RPMI7951 (cell line): ENCODE measurements at regions not wholly inside any gene's neighbourhood (a gene's known extent, or its start where the extent isn't known, plus 50 kb on each side); places are given as distances from the start of the nearest gene placed in this dataset.
A peak's percentile ranks its signal among the peaks of the same experiment; 100 is the strongest.
"Not testable (repeated sequence)": the region's sequence is repeated elsewhere in the genome, so short reads cannot be mapped to it uniquely, and the experiment has no call there.

Experiments used
- DNase-seq: peaks from one replicate; pipeline ENCODE4 v3.0.0-alpha.2; 2012; ENCODE audit warnings: low read depth

DNA sequence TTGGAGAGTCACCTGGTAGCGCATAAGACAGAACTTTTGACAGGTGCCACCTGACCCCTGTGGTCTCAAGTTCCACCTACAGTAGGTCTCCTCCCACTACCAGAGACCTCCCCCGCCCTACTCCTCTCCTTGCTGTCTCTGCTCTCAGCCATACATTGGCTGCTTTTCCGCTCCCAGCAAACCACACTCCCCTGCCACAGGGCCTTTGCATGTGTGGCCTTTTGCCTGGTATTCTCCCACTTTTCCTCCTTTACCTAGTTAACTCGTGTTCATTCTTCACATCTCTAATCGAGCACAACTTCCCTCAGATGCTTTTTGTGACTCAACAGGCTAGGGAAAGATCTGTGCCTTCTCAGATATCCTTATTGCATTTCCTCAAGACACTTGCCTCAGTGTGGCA is 218.3 kb upstream of the EEF2KMT start:
- no peak for DNase-seq

DNA sequence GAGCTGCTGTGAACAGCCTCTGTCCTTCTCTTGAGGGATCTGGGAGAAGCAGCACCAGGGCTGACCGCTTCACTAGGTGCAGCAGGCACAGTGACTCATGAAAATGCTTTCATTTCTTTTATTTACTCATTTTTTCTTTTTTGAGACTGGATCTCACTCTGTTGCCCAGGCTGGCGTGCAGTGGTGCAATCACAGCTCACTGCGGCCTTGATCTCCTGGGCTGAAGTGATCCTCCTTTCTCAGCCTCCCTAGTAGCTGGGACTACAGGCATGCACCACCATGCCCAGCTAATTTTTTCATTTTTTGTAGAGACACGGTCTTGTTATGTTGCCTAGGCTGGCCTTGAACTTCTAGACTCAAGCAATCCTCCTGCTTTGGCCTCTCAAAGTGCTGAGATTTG is 216.8 kb upstream of the EEF2KMT start:
- DNase-seq: no peak

DNA sequence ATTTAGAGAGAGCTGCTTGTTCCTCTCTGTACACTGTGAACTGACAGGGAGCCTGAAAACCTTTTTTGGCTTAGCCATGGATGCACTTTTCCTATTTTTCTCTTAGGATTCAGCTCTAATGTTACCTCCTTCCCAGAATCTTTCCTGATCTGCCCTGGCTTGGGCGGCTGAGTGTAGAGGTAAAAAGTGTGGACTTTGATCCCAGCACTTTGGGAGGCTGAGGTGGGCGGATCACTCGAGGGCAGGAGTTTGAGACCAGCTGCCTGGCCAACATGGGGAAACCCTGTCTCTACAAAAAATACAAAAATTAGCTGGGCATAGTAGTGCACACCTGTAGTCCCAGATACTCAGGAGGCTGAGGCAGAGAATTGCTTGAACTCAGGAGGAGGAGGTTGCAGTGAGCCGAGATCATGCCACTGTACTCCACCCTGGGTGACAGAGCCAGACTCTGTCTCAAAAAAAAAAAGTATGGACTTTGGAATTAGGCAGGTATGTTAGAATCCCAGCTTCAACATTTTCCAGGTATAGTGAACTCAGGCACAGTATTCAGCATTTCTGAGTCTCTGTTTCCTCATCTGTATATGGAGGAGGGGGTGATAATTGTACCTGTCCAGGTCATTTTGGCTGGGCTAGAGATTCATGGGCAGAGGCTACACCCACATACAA is 212.5 kb upstream of the EEF2KMT start:
- no peak for DNase-seq

DNA sequence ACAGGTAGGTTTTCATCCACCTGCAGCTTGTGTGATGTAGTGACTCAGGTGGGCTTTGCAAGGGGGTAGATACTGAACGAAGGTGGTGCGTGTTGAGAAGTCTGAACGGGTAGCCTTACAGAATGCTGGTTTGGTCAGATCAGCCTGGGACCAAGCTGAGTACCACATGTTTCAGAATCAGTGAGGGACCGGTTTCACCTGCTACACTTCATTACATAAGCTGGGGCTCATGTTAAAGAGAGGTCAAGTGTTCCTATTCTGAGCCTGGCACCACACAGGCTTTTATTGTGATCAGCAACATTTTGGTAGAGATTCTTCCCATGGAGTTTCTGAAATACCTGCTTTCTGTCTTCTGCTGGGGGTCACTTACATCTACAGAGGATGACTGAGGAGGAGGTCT is 207.4 kb upstream of the EEF2KMT start:
- DNase-seq: no peak

DNA sequence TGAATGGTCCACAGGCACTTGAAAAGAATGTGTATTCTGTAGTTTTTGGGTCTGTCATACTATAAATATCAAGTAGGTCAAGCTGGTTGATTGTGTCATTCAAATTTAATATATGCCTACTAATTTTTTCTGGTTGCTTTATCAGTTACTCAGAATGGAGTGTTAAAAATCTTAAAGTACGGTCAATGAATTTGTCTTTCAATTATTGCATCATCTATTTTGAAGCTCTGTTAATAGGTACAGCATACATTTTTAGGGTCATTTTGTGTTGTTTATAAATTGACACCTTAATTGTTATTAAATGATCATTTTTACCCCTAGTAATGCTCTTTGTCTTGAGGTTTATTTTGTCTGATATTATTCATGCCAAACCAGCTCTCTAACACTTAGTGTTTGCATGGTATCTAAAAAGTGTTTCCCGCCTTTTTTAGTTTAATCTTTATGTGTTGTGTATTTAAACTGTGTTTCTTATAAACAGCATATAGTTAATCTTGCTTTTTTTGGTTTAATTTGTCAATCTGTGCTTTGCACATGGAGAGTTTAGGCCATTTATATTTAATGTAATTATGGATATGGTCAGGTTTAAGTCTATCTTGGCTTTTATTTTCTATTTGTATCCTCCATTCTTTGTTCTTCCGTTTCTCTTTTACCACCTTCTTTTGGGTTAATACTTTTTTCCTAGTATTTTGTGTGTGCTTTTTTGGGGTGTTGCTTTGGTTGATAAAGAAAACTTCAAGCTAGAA is 204.9 kb upstream of the EEF2KMT start:
- no peak for DNase-seq

GRCh38 chr16:5298202-5298601 is 200.6 kb upstream of the EEF2KMT start:
- no peak for DNase-seq

DNA sequence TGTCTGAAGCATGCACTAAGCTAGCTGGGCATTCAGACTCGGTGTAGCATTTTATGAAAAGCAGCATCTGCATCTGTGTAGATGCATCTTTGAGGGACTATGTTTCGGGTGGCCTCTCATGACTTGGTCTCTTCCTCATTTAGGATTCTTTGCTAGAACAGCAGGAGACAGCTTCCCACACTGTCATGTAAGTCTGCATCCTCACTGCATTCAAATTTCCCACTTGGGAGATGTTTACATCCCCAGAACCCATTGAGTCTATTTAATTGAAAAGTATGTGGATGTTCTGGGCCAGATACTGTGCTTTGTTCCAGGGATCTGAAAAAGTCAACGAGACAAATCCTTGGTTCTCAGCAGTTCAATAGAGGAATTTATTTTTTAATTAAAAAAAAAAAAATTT is 198.6 kb upstream of the EEF2KMT start:
- no peak for DNase-seq

DNA sequence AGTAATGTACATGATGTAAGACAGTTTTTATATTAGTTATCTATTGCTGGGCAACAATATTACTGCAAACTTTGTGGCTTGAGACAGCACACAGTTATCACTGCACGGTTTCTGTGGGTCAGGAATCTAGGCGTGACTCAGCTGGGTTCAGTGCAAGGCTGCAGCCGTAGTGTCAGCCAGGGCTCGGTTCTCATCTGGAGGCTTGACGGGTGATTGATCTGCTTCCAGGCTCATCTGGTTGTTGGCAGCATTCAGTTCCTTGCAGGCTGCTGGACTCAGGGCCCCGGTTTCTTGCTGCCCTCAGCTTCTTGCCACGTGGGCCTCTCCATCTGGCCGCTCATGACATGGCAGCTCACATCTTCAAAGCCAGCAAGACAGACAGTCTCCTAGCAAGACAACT is 197.7 kb upstream of the EEF2KMT start:
- DNase-seq: peak; percentile 12

- DNase-seq: not testable (repeated sequence)
These were observed 184.6 kb upstream of the EEF2KMT start for GRCh38 chr16:5282152-5282551.

DNA sequence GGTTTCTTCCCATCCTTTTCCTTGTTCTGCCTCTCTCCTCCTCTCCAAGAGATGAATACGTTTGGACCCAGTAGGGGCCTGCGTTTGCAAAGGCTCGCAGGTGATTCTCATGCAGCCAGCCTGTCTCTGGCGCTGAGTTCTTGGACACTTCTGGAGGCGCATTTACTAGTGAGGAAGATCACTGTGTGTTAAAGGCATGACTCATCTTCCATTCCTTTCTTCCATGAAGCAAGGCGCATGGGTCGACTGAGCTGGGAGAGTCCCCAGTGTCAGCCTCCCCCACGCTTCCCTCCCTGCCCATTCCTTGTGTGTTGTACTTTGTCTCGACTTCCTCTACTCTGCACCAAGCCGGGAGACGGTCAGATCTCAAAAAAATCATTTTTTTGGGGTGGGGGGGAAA is 159.9 kb upstream of the EEF2KMT start:
- DNase-seq: no peak

DNA sequence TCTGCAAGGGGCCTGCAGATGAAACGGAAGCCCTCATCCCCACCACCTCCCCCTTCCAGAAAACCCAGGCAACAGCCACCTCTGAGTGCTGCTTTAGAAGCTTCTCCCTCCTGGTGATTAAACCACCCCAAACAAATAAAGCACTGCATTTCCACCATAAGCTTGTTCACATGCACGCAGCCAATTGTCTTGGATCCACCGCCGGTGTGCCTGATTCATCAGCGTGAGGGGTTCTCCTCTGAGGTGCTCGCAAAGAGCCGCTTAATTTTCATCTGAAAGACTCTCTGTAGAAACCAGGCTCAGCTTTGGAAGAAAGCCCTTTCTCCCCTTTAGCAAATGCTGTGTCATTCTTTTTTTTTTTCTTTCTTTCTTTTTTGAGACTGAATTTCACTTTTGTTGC is 155.2 kb upstream of the EEF2KMT start:
- no peak for DNase-seq

- DNase-seq: not testable (repeated sequence)
These were observed 149.8 kb upstream of the EEF2KMT start for GRCh38 chr16:5247403-5247802.

GRCh38 chr16:5240278-5240626 is 142.7 kb upstream of the EEF2KMT start:
- DNase-seq: not testable (repeated sequence)

DNA sequence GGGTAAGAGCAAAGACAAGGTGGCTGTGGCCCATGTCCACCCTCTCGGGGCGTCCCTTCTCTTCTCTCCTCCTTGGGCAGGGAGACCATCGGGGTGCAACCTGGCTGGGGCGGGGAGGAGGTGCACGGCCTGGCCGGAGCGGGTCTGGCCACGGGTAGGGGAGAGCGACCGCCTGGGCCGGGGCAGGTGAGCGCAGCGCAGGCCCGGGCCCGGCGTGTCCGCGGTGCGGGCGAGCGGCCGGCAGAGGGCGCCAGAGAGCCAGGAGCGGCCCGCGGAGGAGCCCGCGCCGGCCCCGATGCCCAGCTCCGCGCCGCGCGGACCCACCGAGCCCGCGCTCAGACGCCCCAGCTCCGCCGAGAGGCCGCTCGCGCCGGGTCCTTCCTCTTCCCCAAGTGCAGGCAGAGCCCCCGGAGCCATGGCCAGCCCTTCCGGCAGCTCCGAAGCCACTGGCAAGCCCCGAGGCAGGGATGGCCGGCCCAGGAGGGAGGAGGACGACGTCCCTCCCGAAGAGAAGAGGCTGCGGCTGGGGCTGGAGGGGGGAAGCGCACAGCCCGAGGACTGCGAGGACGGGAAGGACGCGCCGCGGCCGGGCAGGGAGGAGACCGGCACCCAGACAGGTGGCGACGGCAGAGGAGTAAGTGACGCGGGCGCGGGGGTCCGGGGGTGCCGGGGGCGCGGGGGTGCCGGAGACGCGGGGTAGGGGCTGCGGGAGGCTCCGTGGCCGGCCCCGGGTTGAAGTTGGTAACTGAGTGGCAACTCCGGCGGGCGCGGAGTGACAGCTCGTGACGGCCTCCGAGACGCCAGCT is 142.1 kb upstream of the EEF2KMT start:
- DNase-seq: not testable (repeated sequence)

DNA sequence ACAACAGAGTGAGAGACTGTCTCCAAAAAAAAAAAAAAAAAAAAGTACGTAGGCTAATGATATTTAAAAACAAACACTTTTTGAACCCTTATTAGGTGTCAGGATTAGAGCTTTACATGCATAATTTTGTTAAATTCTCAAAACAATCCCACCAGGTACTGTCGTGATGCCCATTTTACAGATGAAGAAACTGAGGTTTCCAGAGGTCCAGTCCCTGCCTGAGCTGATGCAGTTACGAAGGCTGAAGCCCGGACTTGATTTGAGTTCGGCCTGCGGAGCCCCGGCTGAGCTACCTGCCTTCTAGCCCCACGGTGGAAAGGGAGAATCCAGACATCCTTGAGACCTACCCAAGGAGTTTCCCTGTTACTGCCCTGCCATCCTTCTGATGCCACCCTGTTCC is 137.5 kb upstream of the EEF2KMT start:
- DNase-seq: no peak

DNA sequence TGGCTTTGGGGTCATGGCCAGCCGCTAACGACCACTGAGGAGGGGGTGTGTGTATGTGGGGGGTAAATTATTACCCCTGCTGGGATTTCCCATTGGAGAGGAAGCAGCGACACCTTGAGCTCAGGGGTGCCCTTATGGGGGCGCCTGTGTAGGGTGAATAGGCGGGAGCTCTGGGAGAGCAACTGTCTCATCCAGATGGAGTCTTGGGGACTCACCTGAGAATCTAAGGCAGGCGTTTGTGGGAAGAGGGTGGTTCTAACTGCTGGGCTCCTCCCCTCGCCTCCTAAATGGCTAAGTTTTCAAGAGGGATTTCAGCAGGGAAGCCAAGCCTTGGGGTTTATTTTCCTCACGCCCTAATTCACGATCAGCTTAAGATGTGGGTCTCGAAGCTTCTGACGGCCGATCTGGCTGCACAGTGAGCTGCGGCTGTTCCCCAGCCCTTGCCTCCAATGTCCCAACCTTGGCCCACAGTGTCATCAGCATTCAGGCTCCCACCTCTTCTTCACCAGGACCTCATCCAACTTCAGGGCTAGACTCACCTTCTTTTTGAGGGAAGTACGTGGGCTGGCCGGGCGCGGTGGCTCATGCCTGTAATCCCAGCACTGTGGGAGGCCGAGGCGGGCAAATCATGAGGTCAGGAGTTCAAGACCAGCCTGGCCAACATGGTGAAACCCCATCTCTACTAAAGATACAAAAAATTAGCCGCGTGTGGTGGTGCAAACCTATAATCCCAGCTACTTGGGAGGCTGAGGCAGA is 136.9 kb upstream of the EEF2KMT start:
- no peak for DNase-seq

GRCh38 chr16:5231246-5231759 is 133.7 kb upstream of the EEF2KMT start:
- no peak for DNase-seq

- no peak for DNase-seq
These were observed 130.8 kb upstream of the EEF2KMT start for GRCh38 chr16:5228369-5228768.

GRCh38 chr16:5225931-5226655 is 128.5 kb upstream of the EEF2KMT start:
- no peak for DNase-seq

DNA sequence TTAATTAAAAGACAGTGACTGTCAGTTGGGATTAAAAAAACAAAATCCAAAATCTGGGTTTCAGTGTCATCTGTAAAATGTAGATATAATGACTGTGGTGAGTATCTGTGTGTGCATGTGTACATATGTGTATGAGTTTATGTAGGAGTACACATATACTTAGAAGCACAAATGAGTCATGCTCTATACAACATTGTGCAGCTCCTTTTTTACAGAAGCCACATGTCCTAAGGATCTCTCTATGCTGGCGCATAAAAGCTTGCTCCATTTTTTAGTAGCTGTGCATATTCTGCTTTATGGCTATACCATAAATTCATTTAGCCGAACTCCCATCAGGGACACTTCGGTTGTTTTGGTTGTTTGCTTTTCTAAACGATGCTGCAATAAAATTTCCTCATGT is 125.2 kb upstream of the EEF2KMT start:
- DNase-seq: no peak

GRCh38 chr16:5221831-5222230 is 124.2 kb upstream of the EEF2KMT start:
- not testable (repeated sequence) for DNase-seq
